Thyroid gland (tissue), 4 donors: ENCODE measurements at regions not wholly inside any gene's neighbourhood (a gene's known extent, or its start where the extent isn't known, plus 50 kb on each side); places are given as distances from the start of the nearest gene placed in this dataset.

Experiments used
- DNase-seq, 2 donors: peaks; one replicate each; pipeline ENCODE4 v3.0.0-alpha.2; 2019
- H3K27ac ChIP-seq, 3 donors: fragments of 200-600 bp; sonication (generic); 1 replicate in 2 of 3; 2 replicates in 1 of 3; pipeline ENCODE4 v1.5.1; 2016 to 2019; ENCODE audit warnings: mild to moderate bottlenecking in 1 of 3, moderate library complexity in 1 of 3
- H3K27me3 ChIP-seq: fragments of 200-600 bp; sonication (generic); one replicate; pipeline ENCODE4 v1.5.1; 2019
- H3K36me3 ChIP-seq, 2 donors: fragments of 200-600 bp; sonication (generic); one replicate each; pipeline ENCODE4 v1.5.1; 2016 to 2019
- H3K4me1 ChIP-seq, 2 donors: fragments of 200-600 bp; sonication (generic); one replicate each; pipeline ENCODE4 v1.5.1; 2017 to 2019
- H3K4me3 ChIP-seq, 3 donors: fragments of 200-600 bp; sonication (generic); replicated peaks in 1 of 3; 1 replicate in 2 of 3; 2 replicates in 1 of 3; pipeline ENCODE4 v1.5.1; 2016; ENCODE audit warnings: mild to moderate bottlenecking in 1 of 3
- H3K9me3 ChIP-seq: fragments of 200-600 bp; sonication (generic); one replicate; pipeline ENCODE4 v1.5.1; 2017
- POLR2A ChIP-seq, 2 donors: fragments of 450-650 bp; IDR thresholded peaks; one replicate each; pipeline ENCODE4 v1.6.1; 2017; ENCODE audit warnings: antibody characterized with exemption in 2 of 2, mild to moderate bottlenecking in 2 of 2, moderate library complexity in 1 of 2
- WGBS, 2 donors: methylation state at CpG; one replicate each; pipeline ENCODE4 v1.1.5; 2017; 5-methylcytosine and 5-hydroxymethylcytosine counted together
- intact Hi-C: fragments of 100-400 bp; cut with DNase I; formaldehyde crosslinking; loops from one replicate; pipeline ENCODE4 v1.15.1; 2023
- TF ChIP-seq, protein P1 (sequence below), 6 experiments: fragments of 200-600 bp in 3 of 6; fragments of 450-650 bp in 3 of 6; sonication (generic) in 3 of 6; IDR thresholded peaks; one replicate each; pipeline ENCODE4 v1.5.1; 2016 to 2019; ENCODE audit warnings: antibody characterized with exemption in 6 of 6, mild to moderate bottlenecking in 2 of 6, inconsistent platforms in 1 of 6, moderate library complexity in 1 of 6

DNA sequence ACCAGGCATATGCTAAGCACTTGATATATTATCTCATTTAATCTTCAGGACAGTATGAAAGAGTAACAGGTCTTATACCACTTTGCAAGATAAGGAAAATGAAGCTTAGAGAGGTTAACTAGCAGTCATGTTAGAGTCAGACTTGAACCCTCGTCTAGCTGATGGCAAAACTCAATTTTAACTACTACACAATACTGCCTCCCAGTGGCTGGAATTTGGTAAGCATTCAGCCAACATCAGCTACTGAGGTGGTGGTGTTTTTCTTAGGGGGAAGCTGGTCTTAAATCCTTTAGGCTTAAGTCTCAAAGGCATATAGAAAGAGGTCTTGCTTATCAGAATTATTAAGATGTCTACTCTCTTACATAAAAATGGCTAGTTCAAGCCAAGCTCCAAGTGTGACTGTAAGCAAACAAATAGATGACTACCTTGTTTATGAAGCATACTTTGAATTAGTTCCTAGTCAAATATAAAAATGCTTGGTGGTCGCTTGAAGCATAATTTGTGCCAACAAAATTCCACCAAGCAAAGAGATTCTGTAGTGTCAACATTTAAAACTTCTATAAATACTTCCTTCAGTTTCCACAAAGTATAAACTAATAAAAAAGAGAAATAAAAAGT is 325.4 kb upstream of the FIGN start:
- H3K4me1 ChIP-seq, result no peaks in the 10 kb centered on the region
- peak; percentile 27 to 38 for DNase-seq
- no peaks in the 10 kb centered on the region for H3K9me3 ChIP-seq
- no peaks in the 10 kb centered on the region for H3K27me3 ChIP-seq
- H3K36me3 ChIP-seq, result no peaks in the 10 kb centered on the region
- no peak overlapping the region for H3K27ac ChIP-seq
- TF ChIP-seq, protein P1, sequence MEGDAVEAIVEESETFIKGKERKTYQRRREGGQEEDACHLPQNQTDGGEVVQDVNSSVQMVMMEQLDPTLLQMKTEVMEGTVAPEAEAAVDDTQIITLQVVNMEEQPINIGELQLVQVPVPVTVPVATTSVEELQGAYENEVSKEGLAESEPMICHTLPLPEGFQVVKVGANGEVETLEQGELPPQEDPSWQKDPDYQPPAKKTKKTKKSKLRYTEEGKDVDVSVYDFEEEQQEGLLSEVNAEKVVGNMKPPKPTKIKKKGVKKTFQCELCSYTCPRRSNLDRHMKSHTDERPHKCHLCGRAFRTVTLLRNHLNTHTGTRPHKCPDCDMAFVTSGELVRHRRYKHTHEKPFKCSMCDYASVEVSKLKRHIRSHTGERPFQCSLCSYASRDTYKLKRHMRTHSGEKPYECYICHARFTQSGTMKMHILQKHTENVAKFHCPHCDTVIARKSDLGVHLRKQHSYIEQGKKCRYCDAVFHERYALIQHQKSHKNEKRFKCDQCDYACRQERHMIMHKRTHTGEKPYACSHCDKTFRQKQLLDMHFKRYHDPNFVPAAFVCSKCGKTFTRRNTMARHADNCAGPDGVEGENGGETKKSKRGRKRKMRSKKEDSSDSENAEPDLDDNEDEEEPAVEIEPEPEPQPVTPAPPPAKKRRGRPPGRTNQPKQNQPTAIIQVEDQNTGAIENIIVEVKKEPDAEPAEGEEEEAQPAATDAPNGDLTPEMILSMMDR (IDR thresholded peaks at IDR 0.05), result peak in 5 of 6 experiments; percentile 16 to 62 (median 51)
- TF ChIP-seq POLR2A (IDR thresholded peaks at IDR 0.05), result no peak
- WGBS, 2 donors, result 26 to 40% methylated on average over 2 of the region's 2 CpGs
- intact Hi-C loops, result no loop called here
- no peak overlapping the region for H3K4me3 ChIP-seq

GRCh38 chr2:164060031-164060430 is 324.2 kb upstream of the FIGN start:
- Histone ChIP-seq H3K9me3 (no peaks in the 10 kb centered on the region), H3K4me3 (no peak overlapping the region), H3K27ac (no peak overlapping the region), H3K36me3 (no peaks in the 10 kb centered on the region), H3K4me1 (no peaks in the 10 kb centered on the region), H3K27me3 (no peaks in the 10 kb centered on the region)
- 81 to 88% methylated on average over 2 of the region's 2 CpGs for WGBS, 2 donors
- intact Hi-C loops, result no loop called here
- no peak for DNase-seq
- TF ChIP-seq, protein P1 (IDR thresholded peaks at IDR 0.05), result no peak
- no peak for TF ChIP-seq POLR2A (IDR thresholded peaks at IDR 0.05)

GRCh38 chr2:164055623-164056022 is 319.8 kb upstream of the FIGN start:
- H3K36me3 ChIP-seq, result no peaks in the 10 kb centered on the region
- TF ChIP-seq, protein P1 (IDR thresholded peaks at IDR 0.05), result no peak
- TF ChIP-seq POLR2A (IDR thresholded peaks at IDR 0.05), result no peak
- DNase-seq, result no peak
- WGBS, 2 donors, result 26 to 30% methylated on average over 2 of the region's 2 CpGs
- H3K9me3 ChIP-seq, result no peaks in the 10 kb centered on the region
- H3K27me3 ChIP-seq, result no peaks in the 10 kb centered on the region
- H3K4me1 ChIP-seq, result no peaks in the 10 kb centered on the region
- intact Hi-C loops, result no loop called here
- H3K27ac ChIP-seq, result no peak overlapping the region
- H3K4me3 ChIP-seq, result no peak overlapping the region

DNA sequence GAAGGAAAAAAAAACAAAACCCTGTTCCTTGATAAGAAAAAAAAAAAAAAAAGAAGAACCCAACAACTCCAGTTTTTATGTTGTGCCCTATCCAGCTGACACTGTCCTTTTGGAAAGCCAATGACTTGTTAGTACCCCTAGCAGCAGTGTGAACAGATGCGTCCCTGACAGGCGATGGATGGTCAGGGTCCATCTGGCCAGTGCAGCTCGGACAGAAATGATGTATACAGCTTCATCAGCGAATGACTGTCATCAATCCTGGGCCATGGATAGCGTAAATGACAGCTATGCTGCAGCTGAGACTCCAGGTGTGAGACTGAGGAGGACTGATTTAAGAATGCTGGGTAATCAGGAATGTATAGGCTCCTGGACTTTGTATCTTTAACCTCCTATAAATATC is 318.8 kb upstream of the FIGN start:
- no peak for DNase-seq
- H3K9me3 ChIP-seq, result no peaks in the 10 kb centered on the region
- TF ChIP-seq POLR2A (IDR thresholded peaks at IDR 0.05), result no peak
- TF ChIP-seq, protein P1 (IDR thresholded peaks at IDR 0.05), result no peak
- H3K4me3 ChIP-seq, result no peak overlapping the region
- H3K27ac ChIP-seq, result no peak overlapping the region
- no peaks in the 10 kb centered on the region for H3K4me1 ChIP-seq
- intact Hi-C loops, result no loop called here
- 88 to 93% methylated on average over 5 of the region's 5 CpGs for WGBS, 2 donors
- H3K27me3 ChIP-seq, result no peaks in the 10 kb centered on the region
- H3K36me3 ChIP-seq, result no peaks in the 10 kb centered on the region

GRCh38 chr2:164053021-164053420 is 317.2 kb upstream of the FIGN start:
- no peaks in the 10 kb centered on the region for H3K4me1 ChIP-seq
- no peak overlapping the region for H3K4me3 ChIP-seq
- no peaks in the 10 kb centered on the region for H3K27me3 ChIP-seq
- no peak for TF ChIP-seq POLR2A (IDR thresholded peaks at IDR 0.05)
- TF ChIP-seq, protein P1 (IDR thresholded peaks at IDR 0.05), result no peak
- WGBS, 2 donors, result 65 to 74% methylated on average over 2 of the region's 2 CpGs
- intact Hi-C loops, result no loop called here
- no peak overlapping the region for H3K27ac ChIP-seq
- no peaks in the 10 kb centered on the region for H3K9me3 ChIP-seq
- DNase-seq, result no peak
- no peaks in the 10 kb centered on the region for H3K36me3 ChIP-seq
